HG03520 (cell line): ENCODE measurements at regions not wholly inside any gene's neighbourhood (a gene's known extent, or its start where the extent isn't known, plus 50 kb on each side); places are given as distances from the start of the nearest gene placed in this dataset.
A peak's percentile ranks its signal among the peaks of the same experiment; 100 is the strongest.
"Not testable (repeated sequence)": the region's sequence is repeated elsewhere in the genome, so short reads cannot be mapped to it uniquely, and the experiment has no call there.

Experiments
- ATAC-seq: cut with Tn5 transposase; IDR thresholded peaks from one replicate; pipeline ENCODE4 v1.9.1; 2021; ENCODE audit warnings: mild to moderate bottlenecking, moderate library complexity; ENCODE audit not compliant: unreplicated experiment

DNA sequence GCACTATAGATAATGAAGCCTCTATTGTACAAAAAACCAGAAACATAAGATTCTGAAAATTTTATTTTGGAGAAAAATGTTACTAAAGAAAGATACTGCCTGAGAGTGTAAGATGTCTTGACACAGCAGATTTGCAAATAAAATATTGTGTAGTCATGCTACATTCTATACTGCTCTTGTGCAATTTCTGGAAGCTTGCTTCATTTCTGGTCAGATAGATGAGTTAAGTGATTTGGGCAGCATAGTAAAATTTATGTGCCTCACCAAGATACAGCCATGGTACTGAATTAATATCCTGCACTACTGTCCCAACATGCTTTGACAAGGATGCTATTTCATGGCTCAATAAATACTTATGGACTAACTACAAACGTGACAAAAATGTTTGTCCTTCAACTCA is 55.1 kb upstream of the STARD13 start:
- no peak for ATAC-seq

- no peak for ATAC-seq
Measured at GRCh38 chr13:33341861-33342452, 56.4 kb upstream of the STARD13 start.

- ATAC-seq = no peak
Measured at GRCh38 chr13:33345842-33346241, 60.3 kb upstream of the STARD13 start.

DNA sequence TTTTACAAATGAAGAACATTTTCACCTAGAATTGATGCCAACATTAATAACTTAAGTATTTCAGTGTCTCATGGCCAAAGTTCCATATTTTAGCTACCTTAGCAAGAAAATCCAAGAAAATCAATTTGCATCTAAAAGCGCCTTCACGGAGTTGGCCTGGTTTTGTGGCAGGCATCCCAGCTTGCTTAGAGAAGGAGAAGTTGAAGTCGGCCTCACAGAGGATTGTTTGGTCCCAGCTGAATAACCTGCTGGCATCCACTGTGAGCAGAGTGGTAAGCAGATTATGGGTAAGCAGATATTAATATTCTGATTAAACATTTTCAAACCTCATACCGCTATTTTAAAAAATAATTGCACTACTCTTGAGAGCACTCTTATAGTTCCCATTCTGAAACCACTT is 62.3 kb upstream of the STARD13 start:
- no peak for ATAC-seq

DNA sequence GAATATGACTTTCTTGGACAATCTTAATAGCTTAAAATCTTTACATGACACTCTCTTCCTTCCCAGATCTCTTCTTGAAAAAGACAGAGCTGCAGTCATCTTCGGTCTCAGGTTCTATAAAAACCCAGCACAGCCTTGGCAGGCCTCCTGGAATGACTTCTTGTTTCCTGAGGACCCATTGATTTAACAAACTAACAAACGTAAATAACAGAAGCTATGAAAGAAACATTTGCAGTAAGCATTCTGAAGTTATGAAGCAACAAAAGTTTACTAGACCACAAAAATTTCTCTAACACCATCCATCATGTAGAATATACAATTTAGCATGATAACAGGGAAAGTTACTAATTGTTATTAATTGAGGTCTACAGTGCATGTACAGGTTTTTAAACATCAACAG is 62.8 kb upstream of the STARD13 start:
- no peak for ATAC-seq

GRCh38 chr13:33349288-33349985 is 63.9 kb upstream of the STARD13 start:
- ATAC-seq = no peak

DNA sequence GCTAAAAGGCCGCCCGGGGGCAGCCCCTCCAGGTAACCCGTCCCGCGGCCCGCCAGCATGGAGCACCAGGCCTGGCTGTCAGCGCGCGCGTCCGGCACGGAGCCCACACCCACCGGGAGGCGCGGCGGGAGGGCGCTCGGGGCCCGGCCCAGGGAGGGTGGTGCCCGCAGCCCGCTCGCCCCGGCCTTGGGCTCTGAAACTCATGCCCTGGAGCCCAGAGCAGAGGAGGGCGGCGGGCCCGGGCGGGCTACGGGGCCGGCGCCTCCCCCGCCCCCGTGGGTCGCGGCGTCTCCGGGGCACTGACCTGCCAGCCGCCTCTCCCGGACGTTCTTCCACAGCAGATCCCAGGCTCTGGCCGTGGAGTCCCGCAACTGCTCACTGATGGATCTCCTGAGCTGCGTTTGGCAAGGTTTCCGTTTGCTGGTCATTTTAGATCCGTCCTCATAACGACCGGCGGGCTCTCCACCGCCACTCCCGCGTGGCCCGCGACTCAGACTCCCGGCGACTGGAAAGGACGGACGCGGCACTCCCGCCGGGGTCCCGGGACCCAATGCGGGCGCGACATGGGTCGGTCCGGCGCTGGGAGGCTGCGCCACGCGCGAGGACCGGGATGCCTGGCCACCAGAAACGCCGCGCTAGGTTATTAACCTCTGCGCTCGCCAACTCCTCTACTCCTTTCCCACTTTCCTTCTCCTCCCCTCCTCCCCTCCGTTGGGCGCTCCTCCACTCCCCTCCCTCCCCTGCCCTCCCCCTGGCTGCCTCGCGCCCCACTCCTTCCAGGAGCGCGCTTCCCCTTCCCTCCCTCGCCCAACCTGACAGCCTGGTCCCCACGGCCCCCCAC is 64.7 kb upstream of the STARD13 start:
- ATAC-seq = no peak

DNA sequence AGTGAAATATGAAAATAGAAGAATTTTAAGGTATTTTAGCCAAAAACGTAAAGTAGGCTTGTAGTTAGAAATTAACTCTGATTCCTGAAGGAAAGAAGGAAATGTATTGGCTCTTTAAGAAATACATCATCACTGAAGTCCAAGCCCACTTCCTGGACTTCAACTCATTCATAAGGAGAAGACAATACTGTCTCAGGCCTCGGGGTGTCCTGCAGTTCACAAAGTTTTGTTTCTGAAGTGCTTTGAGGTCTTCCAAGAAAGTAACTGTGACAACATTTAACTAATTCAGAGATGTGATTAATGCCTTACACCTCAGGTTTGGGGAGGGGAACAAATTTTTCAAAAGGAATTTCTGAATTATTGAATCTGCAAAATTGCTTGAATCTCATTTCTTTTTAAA is 65.8 kb upstream of the STARD13 start:
- ATAC-seq = no peak

- ATAC-seq = no peak
Measured at GRCh38 chr13:33352041-33352440, 66.5 kb upstream of the STARD13 start.

DNA sequence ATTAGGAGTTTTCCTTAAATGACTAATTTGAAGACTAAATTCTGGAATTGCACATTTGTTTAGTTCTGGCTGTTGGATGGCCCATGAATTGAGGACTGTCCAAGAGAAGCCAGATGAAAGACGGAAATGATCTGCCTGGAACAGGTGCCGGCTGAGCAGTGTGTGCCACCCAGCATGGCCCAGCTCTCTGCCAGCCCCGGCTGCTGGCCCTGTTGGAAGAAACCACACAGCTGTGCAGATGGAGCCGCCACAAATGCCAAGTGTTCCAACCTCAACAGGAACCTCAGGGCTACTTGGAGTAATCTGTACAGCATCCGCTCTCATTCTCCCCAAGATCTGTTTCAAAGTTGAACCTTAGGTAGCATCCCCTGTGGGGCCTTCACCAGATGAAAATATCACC is 67.0 kb upstream of the STARD13 start:
- ATAC-seq = no peak

DNA sequence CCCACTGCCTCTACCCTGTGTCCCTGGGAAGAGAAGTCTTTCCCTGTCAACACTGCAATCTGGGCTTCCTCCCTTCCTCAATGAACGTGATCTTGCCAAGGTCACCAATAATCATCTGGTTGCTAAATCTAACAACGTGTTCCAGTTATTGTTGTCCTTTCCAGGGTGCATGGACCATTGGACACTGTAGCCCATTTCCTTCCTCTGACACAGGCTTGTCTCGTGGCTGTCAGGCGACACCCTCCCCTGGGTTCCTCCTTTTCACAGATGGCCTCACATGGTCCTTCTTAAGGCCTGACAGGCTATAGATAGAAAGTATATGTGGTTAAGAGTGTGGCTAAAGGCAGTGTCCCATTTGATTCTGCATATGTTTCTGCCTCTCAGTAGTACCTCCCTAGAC is 67.7 kb upstream of the STARD13 start:
- peak; percentile 68 for ATAC-seq

GRCh38 chr13:33353646-33354045 is 68.1 kb upstream of the STARD13 start:
- ATAC-seq = no peak

DNA sequence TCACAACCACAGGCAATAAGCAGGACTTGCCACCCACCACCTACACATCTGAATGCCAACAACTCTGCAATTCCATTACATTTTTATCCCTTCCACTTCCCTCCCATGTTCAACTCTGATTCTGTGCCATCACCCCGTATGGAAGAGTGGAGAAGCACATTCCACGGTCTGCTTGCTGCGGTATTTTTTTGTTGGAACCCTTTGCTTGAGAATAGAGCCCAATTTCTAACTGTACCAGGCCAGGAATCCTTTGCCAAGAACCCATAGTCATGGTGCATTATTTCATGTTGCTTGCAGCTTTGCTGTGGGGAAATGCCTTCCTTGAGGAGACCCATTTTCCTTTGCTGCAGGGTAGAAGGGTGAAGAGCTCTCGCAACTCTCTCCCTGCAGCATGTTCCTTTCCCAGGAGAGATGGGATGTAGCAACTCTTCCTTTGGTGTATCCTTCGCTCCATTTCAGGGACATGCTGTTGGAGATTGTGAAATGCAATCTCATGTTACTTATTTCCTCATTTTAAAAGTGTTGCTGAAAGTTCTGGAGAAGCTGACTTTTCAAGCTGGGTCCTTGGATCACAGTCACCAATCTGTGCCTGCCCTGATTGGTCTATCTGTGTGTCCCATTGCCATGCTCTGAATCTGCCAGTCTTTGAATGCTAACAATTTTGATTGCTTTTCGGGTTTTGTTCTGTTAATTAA is 69.8 kb upstream of the STARD13 start:
- ATAC-seq = no peak

DNA sequence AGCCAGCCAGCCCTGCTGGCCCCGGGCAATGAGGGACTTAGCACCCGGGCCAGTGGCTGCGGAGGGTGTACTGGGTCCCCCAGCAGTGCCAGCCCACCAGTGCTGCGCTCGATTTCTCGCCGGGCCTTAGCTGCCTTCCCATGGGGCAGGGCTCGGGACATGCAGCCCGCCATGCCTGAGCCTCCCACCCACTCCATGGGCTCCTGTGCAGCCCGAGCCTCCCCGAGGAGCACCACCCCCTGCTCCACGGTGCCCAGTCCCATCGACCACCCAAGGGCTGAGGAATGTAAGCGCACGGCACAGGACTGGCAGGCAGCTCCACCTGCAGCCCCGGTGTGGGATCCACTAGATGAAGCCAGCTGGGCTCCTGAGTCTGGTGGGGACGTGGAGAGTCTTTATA is 72.5 kb upstream of the STARD13 start:
- ATAC-seq = not testable (repeated sequence)

- no peak for ATAC-seq
Measured at GRCh38 chr13:33362986-33363727, 77.6 kb upstream of the STARD13 start.

DNA sequence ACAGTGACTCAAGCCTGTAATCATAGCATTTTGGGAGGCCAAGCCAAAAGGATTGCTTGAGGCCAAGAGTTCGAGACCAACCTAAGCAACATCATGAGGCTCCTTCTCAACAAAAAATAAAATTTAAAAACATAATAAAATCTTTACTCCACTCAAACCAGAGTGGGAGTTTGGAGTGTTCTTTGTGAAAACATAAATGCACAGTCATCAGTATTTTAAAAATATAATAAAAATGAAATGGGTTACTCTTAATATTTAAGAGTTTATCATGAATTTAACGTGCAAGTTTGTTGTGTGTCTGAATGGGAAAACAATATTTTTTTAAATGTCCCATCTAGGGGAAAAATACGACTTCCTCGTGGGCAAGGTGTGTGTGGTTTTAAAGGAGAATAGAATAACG is 78.6 kb upstream of the STARD13 start:
- ATAC-seq = no peak

- no peak for ATAC-seq
Measured at GRCh38 chr13:33366469-33367062, 81.0 kb upstream of the STARD13 start.

- no peak for ATAC-seq
Measured at GRCh38 chr13:33367171-33367895, 81.8 kb upstream of the STARD13 start.

DNA sequence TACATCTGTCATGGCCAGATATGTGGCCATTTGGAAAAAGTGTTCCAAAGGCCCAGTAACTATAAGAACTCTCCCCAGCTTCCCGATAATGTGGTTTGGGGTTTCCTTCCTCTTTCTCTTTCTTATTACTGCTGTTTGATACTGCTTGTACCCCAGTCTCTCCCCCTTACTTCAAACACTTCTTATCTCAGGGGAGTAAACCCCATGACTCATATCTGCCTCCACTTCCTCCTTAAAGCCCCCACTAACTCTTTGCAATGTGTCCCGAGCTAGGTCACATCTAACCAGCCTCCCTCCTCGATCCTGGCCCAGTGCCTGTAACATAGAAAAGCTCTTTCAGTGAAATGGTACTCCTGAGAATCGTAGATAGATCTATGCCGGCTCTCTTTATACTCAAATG is 82.4 kb upstream of the STARD13 start:
- ATAC-seq = peak; percentile 42

DNA sequence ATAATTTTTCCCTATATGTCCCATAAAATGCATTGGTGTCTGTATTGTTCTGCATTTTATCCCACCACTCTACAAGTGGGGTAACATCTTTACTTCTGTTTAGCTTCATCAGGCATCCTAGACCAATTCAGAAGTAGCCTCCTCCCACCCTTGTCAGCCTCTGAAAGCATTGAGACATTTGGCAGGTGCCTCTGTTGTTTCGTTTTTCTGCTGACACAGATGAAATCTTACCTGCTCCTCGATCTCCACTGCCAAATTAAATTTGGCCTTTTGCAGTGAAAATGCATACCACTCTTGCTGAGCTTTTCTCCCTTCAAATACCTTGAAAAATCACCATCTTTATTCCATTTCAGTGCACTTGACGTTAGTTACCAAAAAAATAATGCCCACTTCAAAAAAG is 83.5 kb upstream of the STARD13 start:
- ATAC-seq = no peak
